ENCODE measurements at regions not wholly inside any gene's neighbourhood (a gene's known extent, or its start where the extent isn't known, plus 50 kb on each side); places are given as distances from the start of the nearest gene placed in this dataset.
"Not testable (repeated sequence)": the region's sequence is repeated elsewhere in the genome, so short reads cannot be mapped to it uniquely, and the experiment has no call there.

DNA sequence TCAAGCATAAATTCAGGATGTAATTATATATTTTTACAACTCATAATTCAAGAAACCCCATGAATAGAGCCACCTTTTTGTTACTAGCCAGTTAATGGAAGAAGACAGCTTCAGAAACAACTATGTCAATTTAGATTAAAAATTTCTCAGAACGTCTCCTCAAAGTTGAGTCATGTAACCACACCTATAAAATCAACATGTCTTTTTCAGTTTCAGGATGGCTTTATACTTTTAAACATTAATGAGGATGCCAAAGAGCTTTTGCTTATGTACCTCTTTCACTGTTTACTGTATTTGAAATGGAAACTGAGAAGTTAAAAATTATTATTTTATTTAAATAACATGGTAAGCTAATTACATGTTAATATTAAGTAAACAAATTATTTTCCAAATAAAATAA is 280.1 kb downstream of the PTH2R start:
- no peak for DNase-seq

DNA sequence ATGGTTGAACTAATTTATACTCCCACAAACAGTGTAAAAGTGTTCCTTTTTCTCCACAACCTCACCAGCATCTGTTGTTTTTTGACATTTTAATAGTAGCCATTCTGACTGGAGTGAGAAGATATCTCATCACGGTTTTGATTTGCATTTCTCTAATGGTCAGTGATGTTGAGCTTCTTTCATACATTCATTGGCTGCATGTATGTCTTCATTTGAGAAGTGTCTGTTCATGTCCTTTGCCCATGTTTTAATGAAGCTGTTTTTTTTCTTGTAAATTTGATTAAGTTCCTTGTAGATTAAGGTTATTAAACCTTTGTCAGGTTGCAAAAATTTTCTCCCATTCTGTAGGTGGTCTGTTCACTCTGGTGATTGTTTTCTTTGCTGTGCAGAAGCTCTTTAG is 281.1 kb downstream of the PTH2R start:
- DNase-seq, result not testable (repeated sequence)

DNA sequence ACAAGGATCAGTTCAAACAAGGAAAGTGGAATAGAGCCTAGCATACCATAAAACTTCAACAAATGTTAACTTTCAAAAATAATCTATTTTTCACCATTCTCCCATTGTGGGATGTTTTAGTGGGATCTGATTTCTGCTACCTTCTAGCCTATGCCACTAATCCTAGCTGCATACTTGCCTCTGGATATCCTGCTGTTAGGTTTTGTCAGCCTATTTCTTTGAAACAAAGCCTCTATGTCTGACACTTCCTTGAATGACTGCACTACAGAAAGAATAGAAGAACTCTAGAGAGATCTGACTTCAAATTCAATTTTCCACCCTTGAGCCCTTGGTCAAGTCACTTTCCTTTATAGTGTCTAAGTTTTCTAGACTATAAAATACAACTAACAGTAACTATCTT is 291.5 kb downstream of the PTH2R start:
- DNase-seq, result no peak

GRCh38 chr2:208708486-208708885 is 301.9 kb downstream of the PTH2R start:
- DNase-seq, result no peak

- DNase-seq, result no peak
These were observed 305.0 kb downstream of the PTH2R start for GRCh38 chr2:208711598-208711997.

GRCh38 chr2:208713066-208713745 is 306.6 kb downstream of the PTH2R start:
- DNase-seq, result no peak

DNA sequence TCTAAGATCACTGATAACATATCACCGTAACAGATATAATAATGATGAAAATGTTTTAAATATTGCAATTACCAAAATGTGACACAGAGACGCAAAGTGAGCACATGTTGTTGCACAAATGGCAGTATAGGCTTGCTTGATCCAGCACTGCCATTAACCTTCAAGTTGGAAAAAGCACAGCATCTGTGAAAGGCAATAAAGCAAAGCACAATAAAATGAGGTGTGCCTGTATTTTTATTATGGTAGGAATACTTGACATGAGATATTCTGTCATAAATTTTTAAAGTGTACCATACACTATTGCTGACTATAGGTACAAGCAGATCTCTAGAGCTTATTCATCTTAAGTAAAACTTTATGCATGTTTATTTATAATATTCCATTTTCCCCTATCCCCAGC is 312.2 kb downstream of the PTH2R start:
- no peak for DNase-seq

DNA sequence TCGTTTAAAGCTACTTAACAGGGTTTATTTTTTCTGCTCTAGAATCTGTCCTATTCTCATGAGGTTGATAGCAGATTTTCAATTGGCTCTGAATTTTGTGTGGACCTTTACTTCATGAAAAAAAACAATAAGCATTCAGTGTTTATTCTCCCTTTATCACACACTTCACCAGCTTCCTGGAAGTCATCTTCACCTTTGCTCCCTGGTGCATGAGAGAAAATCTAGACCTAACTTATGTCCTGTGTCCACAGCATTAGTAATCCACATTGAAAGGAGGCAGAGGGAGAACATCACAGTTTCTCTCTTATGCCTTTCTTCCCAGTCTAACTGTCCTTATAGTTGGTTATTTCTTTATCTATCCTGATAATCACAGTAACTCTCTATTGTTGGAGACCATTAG is 316.1 kb downstream of the PTH2R start:
- DNase-seq, result no peak

DNA sequence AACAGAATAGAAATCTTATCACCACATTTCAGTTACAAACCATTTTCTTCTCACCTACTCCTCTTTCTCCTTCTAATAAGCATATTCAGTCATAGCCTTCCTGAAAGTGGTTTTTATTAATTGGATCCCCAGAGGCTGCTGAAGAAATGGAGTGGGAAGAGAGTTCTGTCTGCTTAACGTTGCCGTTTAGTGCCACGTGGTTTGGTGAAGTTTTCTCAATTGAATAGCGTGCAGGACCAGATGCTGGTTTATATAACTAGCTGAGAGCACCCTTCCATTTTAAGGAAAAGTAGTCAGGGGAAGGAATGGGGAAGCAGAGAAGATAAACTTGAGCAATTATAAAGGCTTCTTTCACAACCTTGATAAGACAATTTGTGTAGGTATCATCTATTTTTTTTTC is 318.7 kb downstream of the PTH2R start:
- DNase-seq, result no peak

GRCh38 chr2:208726242-208726641 is 319.6 kb downstream of the PTH2R start:
- no peak for DNase-seq

- not testable (repeated sequence) for DNase-seq
These were observed 345.2 kb downstream of the PTH2R start for GRCh38 chr2:208751663-208752415.

GRCh38 chr2:208757364-208757763 is 350.8 kb downstream of the PTH2R start:
- DNase-seq, result no peak

DNA sequence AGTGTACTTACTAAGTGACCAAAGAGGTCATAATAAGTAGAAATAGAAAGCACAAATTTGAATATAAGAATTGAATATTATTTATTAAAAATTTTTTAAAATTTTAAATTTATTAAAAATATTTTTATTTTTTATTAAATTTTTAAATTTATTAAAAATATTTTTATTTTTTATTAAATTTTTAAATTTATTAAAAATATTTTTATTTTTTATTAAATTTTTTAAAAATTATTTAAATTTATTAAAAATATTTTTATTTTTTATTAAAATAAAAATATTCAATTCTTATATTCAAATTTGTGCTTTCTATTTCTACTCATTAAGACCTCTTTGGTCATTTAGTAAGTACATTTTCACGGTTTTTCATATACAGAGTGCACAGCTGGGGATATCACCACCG is 366.5 kb downstream of the PTH2R start:
- not testable (repeated sequence) for DNase-seq

DNA sequence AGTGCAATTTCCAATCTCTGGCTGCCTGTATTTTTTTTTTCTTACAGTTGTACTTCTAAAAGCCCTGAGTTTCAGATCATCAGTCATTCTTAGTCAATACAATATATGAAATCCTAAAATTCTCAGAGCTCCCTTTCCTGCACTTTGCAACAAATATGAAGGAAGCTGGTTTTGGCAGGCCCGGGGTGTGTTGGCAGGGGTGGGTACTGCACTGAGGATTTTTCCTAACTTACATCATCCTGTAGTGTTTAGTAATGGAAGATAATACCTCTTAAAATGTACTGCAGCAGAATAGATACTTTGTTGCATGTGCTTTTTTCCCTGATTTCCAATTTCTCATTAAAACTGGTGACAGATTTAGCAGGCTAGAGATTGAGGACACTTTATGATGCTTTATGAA is 374.6 kb downstream of the PTH2R start:
- no peak for DNase-seq

- DNase-seq, result no peak
These were observed 375.5 kb downstream of the PTH2R start for GRCh38 chr2:208782097-208782496.

GRCh38 chr2:208783184-208783583 is 376.6 kb downstream of the PTH2R start:
- no peak for DNase-seq

DNA sequence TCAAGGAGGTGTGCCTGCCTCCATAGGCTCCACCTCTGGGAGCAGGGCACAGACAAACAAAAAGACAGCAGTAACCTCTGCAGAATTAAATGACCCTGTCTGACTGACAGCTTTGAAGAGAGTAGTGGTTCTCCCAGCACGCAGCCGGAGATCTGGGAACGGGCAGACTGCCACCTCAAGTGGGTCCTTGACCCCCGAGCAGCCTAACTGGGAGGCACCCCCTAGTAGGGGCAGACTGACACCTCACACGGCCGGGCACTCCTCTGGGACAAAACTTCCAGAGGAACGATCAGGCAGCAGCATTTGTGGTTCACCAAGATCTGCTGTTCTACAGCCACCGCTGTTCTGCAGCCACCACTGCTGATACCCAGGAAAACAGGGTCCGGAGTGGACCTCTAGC is 378.2 kb downstream of the PTH2R start:
- DNase-seq, result not testable (repeated sequence)

- DNase-seq, result no peak
These were observed 384.7 kb downstream of the PTH2R start for GRCh38 chr2:208791257-208791656.

GRCh38 chr2:208792766-208793165 is 386.2 kb downstream of the PTH2R start:
- DNase-seq, result no peak

DNA sequence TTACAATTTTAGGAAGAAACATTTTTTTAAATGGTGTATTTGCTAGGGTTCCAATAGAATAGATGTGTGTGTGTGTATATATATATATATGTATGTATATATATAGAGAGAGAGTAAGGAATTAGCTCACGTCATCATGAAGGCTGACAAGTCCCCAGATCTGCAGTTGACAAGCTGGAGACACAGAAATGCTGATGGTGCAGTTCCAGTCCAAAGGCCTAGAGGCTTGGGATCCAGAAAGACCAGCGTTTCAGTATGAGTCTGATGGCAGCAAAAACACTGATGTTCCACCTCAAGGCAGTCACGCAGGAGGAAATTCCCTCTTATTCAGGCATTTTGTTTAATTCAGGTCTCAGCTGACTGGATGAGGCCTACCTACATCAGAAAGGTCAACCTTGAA is 386.8 kb downstream of the PTH2R start:
- no peak for DNase-seq

DNA sequence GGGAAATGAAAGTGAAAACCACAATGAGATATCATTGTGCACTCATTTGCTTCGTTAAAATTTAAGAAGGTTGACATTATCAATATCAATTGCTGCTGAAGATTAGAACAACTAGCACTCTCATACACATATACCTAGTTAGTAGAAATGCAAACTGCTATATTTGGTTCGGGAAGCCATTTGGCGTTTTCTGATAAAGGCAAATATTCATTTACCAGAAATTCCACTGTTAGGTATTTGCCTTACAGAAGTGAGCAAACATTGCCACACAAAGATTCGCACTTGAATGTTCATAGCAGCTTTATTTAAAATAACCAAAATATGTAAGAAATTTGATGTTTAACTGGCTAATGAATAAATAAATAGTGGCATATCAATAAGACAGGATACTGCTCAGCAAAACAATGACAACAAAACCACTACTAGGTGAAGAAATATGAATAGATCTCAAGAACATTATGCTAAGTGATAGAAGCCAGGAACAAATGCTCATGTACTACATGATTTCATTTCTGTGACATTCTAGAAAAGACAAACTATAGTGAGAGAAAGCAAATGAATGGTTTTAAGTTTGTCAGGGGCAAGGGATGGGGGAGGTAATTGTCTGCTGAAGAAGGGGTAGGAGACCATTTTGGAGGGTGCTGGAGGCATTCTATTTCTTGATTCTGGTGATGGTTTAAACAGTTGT is 387.8 kb downstream of the PTH2R start:
- no peak for DNase-seq

- no peak for DNase-seq
These were observed 392.1 kb downstream of the PTH2R start for GRCh38 chr2:208798698-208799097.

DNA sequence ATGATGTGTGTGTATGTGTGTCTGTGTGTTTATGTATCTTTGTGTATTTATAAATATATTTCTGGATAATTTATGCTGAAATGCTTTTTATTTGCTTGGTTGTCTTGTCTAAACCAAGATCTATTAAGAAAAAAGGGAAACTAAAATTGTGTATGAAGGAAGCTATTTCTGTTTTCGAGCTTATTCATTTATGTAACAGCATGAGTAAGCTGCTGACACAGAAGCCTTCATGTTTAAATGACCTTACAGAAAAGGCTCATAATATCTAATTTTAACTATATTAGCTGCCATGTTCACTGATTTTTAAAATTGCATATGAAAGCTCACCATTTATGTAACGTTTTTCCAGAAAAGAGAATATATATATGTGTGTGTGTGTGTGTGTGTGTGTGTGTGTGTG is 392.8 kb downstream of the PTH2R start:
- no peak for DNase-seq

DNA sequence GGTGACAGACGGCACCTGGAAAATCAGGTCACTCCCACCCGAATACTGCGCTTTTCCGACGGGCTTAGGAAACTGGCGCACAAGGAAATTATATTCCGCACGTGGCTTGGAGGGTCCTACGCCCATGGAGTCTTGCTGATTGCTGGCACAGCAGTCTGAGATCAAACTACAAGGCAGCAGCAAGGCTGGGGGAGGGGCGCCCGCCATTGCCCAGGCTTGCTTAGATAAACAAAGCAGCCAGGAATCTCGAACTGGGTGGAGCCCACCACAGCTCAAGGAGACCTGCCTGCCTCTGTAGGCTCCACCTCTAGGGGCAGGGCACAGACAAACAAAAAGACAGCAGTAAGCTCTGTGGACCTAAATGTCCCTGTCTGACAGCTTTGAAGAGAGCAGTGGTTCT is 394.3 kb downstream of the PTH2R start:
- not testable (repeated sequence) for DNase-seq

Measured in dermis blood vessel endothelial cell (primary cell).